ENCODE measurements at regions not wholly inside any gene's neighbourhood (a gene's known extent, or its start where the extent isn't known, plus 50 kb on each side); places are given as distances from the start of the nearest gene placed in this dataset.

GRCh38 chr2:128427413-128427755 is 108.7 kb upstream of the HS6ST1 start:
- no peaks in the 10 kb centered on the region for H3K27me3 ChIP-seq (ENCODE audit: control insufficient read depth, insufficient read depth, low read length)
- no peak overlapping the region for H2AFZ ChIP-seq
- H3K36me3 ChIP-seq (ENCODE audit: control insufficient read depth, insufficient read depth, low read length): no peaks in the 10 kb centered on the region
- no peak overlapping the region for H3K27ac ChIP-seq
- no peaks in the 10 kb centered on the region for H3K4me1 ChIP-seq
- peaks cover 3% of the 10 kb centered on the region for H3K9me3 ChIP-seq (ENCODE audit: control insufficient read depth, low read length)
- H3K4me2 ChIP-seq (ENCODE audit: low read length): no peak overlapping the region
- no peak overlapping the region for H3K4me3 ChIP-seq (ENCODE audit: low read depth, low read length)
- H3K9ac ChIP-seq: no peak overlapping the region
- no peaks in the 10 kb centered on the region for H3K79me2 ChIP-seq
- TF ChIP-seq, protein P1, sequence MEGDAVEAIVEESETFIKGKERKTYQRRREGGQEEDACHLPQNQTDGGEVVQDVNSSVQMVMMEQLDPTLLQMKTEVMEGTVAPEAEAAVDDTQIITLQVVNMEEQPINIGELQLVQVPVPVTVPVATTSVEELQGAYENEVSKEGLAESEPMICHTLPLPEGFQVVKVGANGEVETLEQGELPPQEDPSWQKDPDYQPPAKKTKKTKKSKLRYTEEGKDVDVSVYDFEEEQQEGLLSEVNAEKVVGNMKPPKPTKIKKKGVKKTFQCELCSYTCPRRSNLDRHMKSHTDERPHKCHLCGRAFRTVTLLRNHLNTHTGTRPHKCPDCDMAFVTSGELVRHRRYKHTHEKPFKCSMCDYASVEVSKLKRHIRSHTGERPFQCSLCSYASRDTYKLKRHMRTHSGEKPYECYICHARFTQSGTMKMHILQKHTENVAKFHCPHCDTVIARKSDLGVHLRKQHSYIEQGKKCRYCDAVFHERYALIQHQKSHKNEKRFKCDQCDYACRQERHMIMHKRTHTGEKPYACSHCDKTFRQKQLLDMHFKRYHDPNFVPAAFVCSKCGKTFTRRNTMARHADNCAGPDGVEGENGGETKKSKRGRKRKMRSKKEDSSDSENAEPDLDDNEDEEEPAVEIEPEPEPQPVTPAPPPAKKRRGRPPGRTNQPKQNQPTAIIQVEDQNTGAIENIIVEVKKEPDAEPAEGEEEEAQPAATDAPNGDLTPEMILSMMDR (IDR thresholded peaks at IDR 0.05): no peak

DNA sequence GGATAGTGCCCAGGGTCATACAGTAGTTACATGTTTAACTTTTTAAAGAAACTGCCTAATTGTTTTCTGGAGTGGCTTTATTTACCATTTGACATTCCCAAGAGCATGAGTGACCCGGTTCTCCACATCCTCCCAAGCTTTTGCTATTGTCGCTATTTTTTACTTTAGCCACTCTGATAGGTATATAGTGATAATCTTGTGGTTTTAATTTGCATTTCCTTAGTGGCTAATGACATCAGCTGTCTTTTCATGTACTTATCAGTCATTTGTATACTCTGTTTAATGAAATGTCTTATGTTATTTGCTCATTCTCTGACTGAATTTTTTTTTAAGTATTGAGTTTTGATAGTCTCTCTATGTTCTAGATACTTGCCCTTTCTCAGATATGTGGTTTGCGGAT is 109.7 kb upstream of the HS6ST1 start:
- no peak overlapping the region for H3K27ac ChIP-seq
- no peak overlapping the region for H3K4me3 ChIP-seq (ENCODE audit: low read depth, low read length)
- H3K4me1 ChIP-seq: no peaks in the 10 kb centered on the region
- TF ChIP-seq, protein P1 (IDR thresholded peaks at IDR 0.05): no peak
- peaks cover 3% of the 10 kb centered on the region for H3K9me3 ChIP-seq (ENCODE audit: control insufficient read depth, low read length)
- H3K79me2 ChIP-seq: no peaks in the 10 kb centered on the region
- no peak overlapping the region for H3K9ac ChIP-seq
- H3K36me3 ChIP-seq (ENCODE audit: control insufficient read depth, insufficient read depth, low read length): no peaks in the 10 kb centered on the region
- no peak overlapping the region for H3K4me2 ChIP-seq (ENCODE audit: low read length)
- no peak overlapping the region for H2AFZ ChIP-seq
- H3K27me3 ChIP-seq (ENCODE audit: control insufficient read depth, insufficient read depth, low read length): no peaks in the 10 kb centered on the region

- Histone ChIP-seq H3K27me3 (ENCODE audit: control insufficient read depth, insufficient read depth, low read length) (no peaks in the 10 kb centered on the region), H3K4me1 (no peaks in the 10 kb centered on the region), H2AFZ (no peak overlapping the region), H3K4me3 (ENCODE audit: low read depth, low read length) (no peak overlapping the region), H3K36me3 (ENCODE audit: control insufficient read depth, insufficient read depth, low read length) (no peaks in the 10 kb centered on the region), H3K79me2 (no peaks in the 10 kb centered on the region), H3K27ac (no peak overlapping the region), H3K9me3 (ENCODE audit: control insufficient read depth, low read length) (peaks cover 3% of the 10 kb centered on the region), H3K9ac (no peak overlapping the region), H3K4me2 (ENCODE audit: low read length) (no peak overlapping the region)
- TF ChIP-seq, protein P1 (IDR thresholded peaks at IDR 0.05): no peak
These were observed 113.8 kb upstream of the HS6ST1 start for GRCh38 chr2:128432423-128432822.

- H3K79me2 ChIP-seq: no peaks in the 10 kb centered on the region
- H3K9ac ChIP-seq: no peak overlapping the region
- H3K27ac ChIP-seq: no peak overlapping the region
- H3K27me3 ChIP-seq (ENCODE audit: control insufficient read depth, insufficient read depth, low read length): no peaks in the 10 kb centered on the region
- peaks cover 3% of the 10 kb centered on the region for H3K9me3 ChIP-seq (ENCODE audit: control insufficient read depth, low read length)
- no peak overlapping the region for H3K4me2 ChIP-seq (ENCODE audit: low read length)
- H3K4me1 ChIP-seq: no peaks in the 10 kb centered on the region
- H3K4me3 ChIP-seq (ENCODE audit: low read depth, low read length): no peak overlapping the region
- TF ChIP-seq, protein P1 (IDR thresholded peaks at IDR 0.05): no peak
- no peak overlapping the region for H2AFZ ChIP-seq
- no peaks in the 10 kb centered on the region for H3K36me3 ChIP-seq (ENCODE audit: control insufficient read depth, insufficient read depth, low read length)
These were observed 115.4 kb upstream of the HS6ST1 start for GRCh38 chr2:128433911-128434550.

Data from parathyroid adenoma (tissue), 2 donors.